ENCODE measurements at regions not wholly inside any gene's neighbourhood (a gene's known extent, or its start where the extent isn't known, plus 50 kb on each side); places are given as distances from the start of the nearest gene placed in this dataset.

DNA sequence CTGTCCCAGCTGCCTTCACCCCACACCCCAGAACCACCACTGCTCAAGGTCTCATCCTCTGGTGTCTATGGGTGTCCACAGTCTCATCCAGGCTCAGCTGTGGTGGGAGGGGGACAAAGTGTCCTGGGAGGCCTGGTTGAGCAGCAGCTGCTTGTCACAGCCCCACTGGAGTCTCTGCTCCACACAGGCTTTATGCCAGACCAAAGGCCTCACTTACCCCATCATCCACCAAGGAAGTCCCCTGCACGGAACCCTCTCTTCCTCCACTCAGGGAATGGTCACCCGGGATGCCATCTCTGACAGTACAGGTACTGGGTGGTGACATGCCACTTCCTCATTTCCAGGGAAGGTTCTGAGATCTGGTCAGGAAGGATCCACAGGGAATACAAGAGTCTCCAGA is 925.4 kb upstream of the ZNF722 start:
- no peak for TF ChIP-seq POLR2AphosphoS5 (IDR thresholded peaks at IDR 0.05; ENCODE audit: low read depth, low read length)
- no peak for TF ChIP-seq CTCF (IDR thresholded peaks at IDR 0.05)
- TF ChIP-seq, protein P1, sequence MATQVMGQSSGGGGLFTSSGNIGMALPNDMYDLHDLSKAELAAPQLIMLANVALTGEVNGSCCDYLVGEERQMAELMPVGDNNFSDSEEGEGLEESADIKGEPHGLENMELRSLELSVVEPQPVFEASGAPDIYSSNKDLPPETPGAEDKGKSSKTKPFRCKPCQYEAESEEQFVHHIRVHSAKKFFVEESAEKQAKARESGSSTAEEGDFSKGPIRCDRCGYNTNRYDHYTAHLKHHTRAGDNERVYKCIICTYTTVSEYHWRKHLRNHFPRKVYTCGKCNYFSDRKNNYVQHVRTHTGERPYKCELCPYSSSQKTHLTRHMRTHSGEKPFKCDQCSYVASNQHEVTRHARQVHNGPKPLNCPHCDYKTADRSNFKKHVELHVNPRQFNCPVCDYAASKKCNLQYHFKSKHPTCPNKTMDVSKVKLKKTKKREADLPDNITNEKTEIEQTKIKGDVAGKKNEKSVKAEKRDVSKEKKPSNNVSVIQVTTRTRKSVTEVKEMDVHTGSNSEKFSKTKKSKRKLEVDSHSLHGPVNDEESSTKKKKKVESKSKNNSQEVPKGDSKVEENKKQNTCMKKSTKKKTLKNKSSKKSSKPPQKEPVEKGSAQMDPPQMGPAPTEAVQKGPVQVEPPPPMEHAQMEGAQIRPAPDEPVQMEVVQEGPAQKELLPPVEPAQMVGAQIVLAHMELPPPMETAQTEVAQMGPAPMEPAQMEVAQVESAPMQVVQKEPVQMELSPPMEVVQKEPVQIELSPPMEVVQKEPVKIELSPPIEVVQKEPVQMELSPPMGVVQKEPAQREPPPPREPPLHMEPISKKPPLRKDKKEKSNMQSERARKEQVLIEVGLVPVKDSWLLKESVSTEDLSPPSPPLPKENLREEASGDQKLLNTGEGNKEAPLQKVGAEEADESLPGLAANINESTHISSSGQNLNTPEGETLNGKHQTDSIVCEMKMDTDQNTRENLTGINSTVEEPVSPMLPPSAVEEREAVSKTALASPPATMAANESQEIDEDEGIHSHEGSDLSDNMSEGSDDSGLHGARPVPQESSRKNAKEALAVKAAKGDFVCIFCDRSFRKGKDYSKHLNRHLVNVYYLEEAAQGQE (IDR thresholded peaks at IDR 0.05; ENCODE audit: insufficient read depth in 1 of 2, low read depth in 2 of 2, low read length in 1 of 2), result no peak
- no peak for TF ChIP-seq SIN3A (IDR thresholded peaks at IDR 0.05; ENCODE audit: borderline replicate concordance, insufficient read depth, low read depth, low read length)
- TF ChIP-seq TCF7L2 (IDR thresholded peaks at IDR 0.05; ENCODE audit: low read depth, low read length), result no peak
